Calu3 (cell line): ENCODE measurements at regions not wholly inside any gene's neighbourhood (a gene's known extent, or its start where the extent isn't known, plus 50 kb on each side); places are given as distances from the start of the nearest gene placed in this dataset.

Experiments
- BruUV-seq: library from RNA; stranded (reverse); fragments of 400-500 nt; replicated peaks from 2 replicates; lab custom pipeline; 2021; lab: Mats Ljungman, UMichigan
- CTCF ChIA-PET: fragments of 300-600 bp; sonication (Branson Sonifier 250); formaldehyde crosslinking; loops from one replicate; lab custom pipeline; 2022; ENCODE audit warnings: antibody characterized with exemption; lab: Charles Lee
- DNase-seq: peaks from one replicate; pipeline ENCODE4 v3.0.0; 2022
- H3K27ac Mint-ChIP-seq: one replicate; pipeline ENCODE4 v1.8.0; 2022; ENCODE audit warnings: mixed read lengths; ENCODE audit not compliant: unreplicated experiment
- H3K27me3 Mint-ChIP-seq: one replicate; pipeline ENCODE4 v1.8.0; 2022; ENCODE audit warnings: mixed read lengths; ENCODE audit not compliant: unreplicated experiment
- H3K36me3 Mint-ChIP-seq: one replicate; pipeline ENCODE4 v1.8.0; 2022; ENCODE audit warnings: mild to moderate bottlenecking, moderate library complexity, mixed read lengths; ENCODE audit not compliant: insufficient read depth, unreplicated experiment
- H3K4me1 Mint-ChIP-seq: one replicate; pipeline ENCODE4 v1.8.0; 2022; ENCODE audit warnings: mild to moderate bottlenecking, low read depth, mixed read lengths; ENCODE audit not compliant: unreplicated experiment
- H3K4me3 Mint-ChIP-seq: one replicate; pipeline ENCODE4 v1.8.0; 2022; ENCODE audit warnings: mild to moderate bottlenecking, low read depth, moderate library complexity, mixed read lengths; ENCODE audit not compliant: unreplicated experiment
- H3K9me3 Mint-ChIP-seq: one replicate; pipeline ENCODE4 v1.8.0; 2022; ENCODE audit warnings: low read depth, mixed read lengths; ENCODE audit not compliant: unreplicated experiment
- CTCF ChIP-seq: fragments of 200-600 bp; IDR thresholded peaks from one replicate; pipeline ENCODE4 v1.8.0; 2022; ENCODE audit warnings: antibody characterized with exemption; ENCODE audit not compliant: unreplicated experiment
- intact Hi-C: fragments of 100-400 bp; cut with micrococcal nuclease; formaldehyde crosslinking; loops from one replicate; pipeline ENCODE4 v1.10.0; 2022; ENCODE audit not compliant: unreplicated experiment

- no peaks in the 10 kb centered on the region for H3K4me1 Mint-ChIP-seq
- CTCF ChIA-PET, result no interaction called here
- peaks cover 2% of the 10 kb centered on the region for H3K9me3 Mint-ChIP-seq
- intact Hi-C loops, result no loop called here
- no peak for TF ChIP-seq CTCF
- DNase-seq, result no peak
- H3K4me3 Mint-ChIP-seq, result no peak overlapping the region
- BruUV-seq, result no TSS peak
- no peaks in the 10 kb centered on the region for H3K36me3 Mint-ChIP-seq
- no peak overlapping the region for H3K27ac Mint-ChIP-seq
- H3K27me3 Mint-ChIP-seq, result no peaks in the 10 kb centered on the region
Observed at GRCh38 chr4:178665916-178666315, 1223.7 kb upstream of the AGA start.

- no peak for TF ChIP-seq CTCF
- intact Hi-C loops, result no loop called here
- no TSS peak for BruUV-seq
- no peaks in the 10 kb centered on the region for H3K27me3 Mint-ChIP-seq
- CTCF ChIA-PET, result no interaction called here
- no peaks in the 10 kb centered on the region for H3K4me1 Mint-ChIP-seq
- H3K27ac Mint-ChIP-seq, result no peak overlapping the region
- H3K36me3 Mint-ChIP-seq, result no peaks in the 10 kb centered on the region
- no peak overlapping the region for H3K4me3 Mint-ChIP-seq
- DNase-seq, result no peak
- peaks cover 2% of the 10 kb centered on the region for H3K9me3 Mint-ChIP-seq
Observed at GRCh38 chr4:178671766-178672165, 1229.5 kb upstream of the AGA start.

- CTCF ChIA-PET, result no interaction called here
- no peak overlapping the region for H3K27ac Mint-ChIP-seq
- no peaks in the 10 kb centered on the region for H3K4me1 Mint-ChIP-seq
- BruUV-seq, result no TSS peak
- intact Hi-C loops, result no loop called here
- no peaks in the 10 kb centered on the region for H3K36me3 Mint-ChIP-seq
- peaks cover 2% of the 10 kb centered on the region for H3K9me3 Mint-ChIP-seq
- DNase-seq, result no peak
- H3K4me3 Mint-ChIP-seq, result no peak overlapping the region
- TF ChIP-seq CTCF, result no peak
- no peaks in the 10 kb centered on the region for H3K27me3 Mint-ChIP-seq
Observed at GRCh38 chr4:178672512-178672911, 1230.3 kb upstream of the AGA start.

GRCh38 chr4:178681871-178682270, 1239.6 kb upstream of the AGA start:
- CTCF ChIA-PET, result no interaction called here
- DNase-seq, result no peak
- Mint-ChIP-seq H3K27me3 (no peaks in the 10 kb centered on the region), H3K27ac (no peak overlapping the region), H3K4me1 (no peaks in the 10 kb centered on the region), H3K9me3 (no peaks in the 10 kb centered on the region), H3K36me3 (no peaks in the 10 kb centered on the region), H3K4me3 (no peak overlapping the region)
- no TSS peak for BruUV-seq
- intact Hi-C loops, result no loop called here
- no peak for TF ChIP-seq CTCF

- CTCF ChIA-PET, result no interaction called here
- no peaks in the 10 kb centered on the region for H3K9me3 Mint-ChIP-seq
- DNase-seq, result no peak
Observed at GRCh38 chr4:178689926-178690325, 1247.7 kb upstream of the AGA start.

More at GRCh38 chr4:178689926-178690325, 1247.7 kb upstream of the AGA start:
- Mint-ChIP-seq H3K27me3 (no peaks in the 10 kb centered on the region), H3K4me3 (no peak overlapping the region), H3K27ac (no peak overlapping the region), H3K36me3 (no peaks in the 10 kb centered on the region), H3K4me1 (no peaks in the 10 kb centered on the region)
- BruUV-seq, result no TSS peak
- intact Hi-C loops, result no loop called here
- no peak for TF ChIP-seq CTCF
